Upper lobe of left lung (tissue), 4 donors: ENCODE measurements at regions not wholly inside any gene's neighbourhood (a gene's known extent, or its start where the extent isn't known, plus 50 kb on each side); places are given as distances from the start of the nearest gene placed in this dataset.

Experiments
- EP300 ChIP-seq, 4 donors: sonication (generic); formaldehyde crosslinking; IDR thresholded peaks; one replicate each; pipeline ENCODE4 v1.5.1; 2017; ENCODE audit warnings: antibody characterized with exemption in 4 of 4, control low read depth in 2 of 4
- POLR2A ChIP-seq, 4 donors: fragments of 450-650 bp; IDR thresholded peaks; one replicate each; pipeline ENCODE4 v1.5.1; 2016 to 2017; ENCODE audit warnings: antibody characterized with exemption in 4 of 4, mild to moderate bottlenecking in 2 of 4
- TF ChIP-seq, protein P1 (sequence below), 6 experiments: fragments of 450-650 bp in 4 of 6; fragments of 200-600 bp in 2 of 6; sonication (generic) in 2 of 6; IDR thresholded peaks; one replicate each; pipeline ENCODE4 v1.5.1; 2016 to 2019; ENCODE audit warnings: antibody characterized with exemption in 6 of 6

GRCh38 chr5:63650581-63650980 lies 311.7 kb downstream of the HTR1A start:
- TF ChIP-seq, protein P1, sequence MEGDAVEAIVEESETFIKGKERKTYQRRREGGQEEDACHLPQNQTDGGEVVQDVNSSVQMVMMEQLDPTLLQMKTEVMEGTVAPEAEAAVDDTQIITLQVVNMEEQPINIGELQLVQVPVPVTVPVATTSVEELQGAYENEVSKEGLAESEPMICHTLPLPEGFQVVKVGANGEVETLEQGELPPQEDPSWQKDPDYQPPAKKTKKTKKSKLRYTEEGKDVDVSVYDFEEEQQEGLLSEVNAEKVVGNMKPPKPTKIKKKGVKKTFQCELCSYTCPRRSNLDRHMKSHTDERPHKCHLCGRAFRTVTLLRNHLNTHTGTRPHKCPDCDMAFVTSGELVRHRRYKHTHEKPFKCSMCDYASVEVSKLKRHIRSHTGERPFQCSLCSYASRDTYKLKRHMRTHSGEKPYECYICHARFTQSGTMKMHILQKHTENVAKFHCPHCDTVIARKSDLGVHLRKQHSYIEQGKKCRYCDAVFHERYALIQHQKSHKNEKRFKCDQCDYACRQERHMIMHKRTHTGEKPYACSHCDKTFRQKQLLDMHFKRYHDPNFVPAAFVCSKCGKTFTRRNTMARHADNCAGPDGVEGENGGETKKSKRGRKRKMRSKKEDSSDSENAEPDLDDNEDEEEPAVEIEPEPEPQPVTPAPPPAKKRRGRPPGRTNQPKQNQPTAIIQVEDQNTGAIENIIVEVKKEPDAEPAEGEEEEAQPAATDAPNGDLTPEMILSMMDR (IDR thresholded peaks at IDR 0.05): no peak
- no peak for TF ChIP-seq EP300 (IDR thresholded peaks at IDR 0.05)
- no peak for TF ChIP-seq POLR2A (IDR thresholded peaks at IDR 0.05)
